ENCODE measurements at regions not wholly inside any gene's neighbourhood (a gene's known extent, or its start where the extent isn't known, plus 50 kb on each side); places are given as distances from the start of the nearest gene placed in this dataset.

DNA sequence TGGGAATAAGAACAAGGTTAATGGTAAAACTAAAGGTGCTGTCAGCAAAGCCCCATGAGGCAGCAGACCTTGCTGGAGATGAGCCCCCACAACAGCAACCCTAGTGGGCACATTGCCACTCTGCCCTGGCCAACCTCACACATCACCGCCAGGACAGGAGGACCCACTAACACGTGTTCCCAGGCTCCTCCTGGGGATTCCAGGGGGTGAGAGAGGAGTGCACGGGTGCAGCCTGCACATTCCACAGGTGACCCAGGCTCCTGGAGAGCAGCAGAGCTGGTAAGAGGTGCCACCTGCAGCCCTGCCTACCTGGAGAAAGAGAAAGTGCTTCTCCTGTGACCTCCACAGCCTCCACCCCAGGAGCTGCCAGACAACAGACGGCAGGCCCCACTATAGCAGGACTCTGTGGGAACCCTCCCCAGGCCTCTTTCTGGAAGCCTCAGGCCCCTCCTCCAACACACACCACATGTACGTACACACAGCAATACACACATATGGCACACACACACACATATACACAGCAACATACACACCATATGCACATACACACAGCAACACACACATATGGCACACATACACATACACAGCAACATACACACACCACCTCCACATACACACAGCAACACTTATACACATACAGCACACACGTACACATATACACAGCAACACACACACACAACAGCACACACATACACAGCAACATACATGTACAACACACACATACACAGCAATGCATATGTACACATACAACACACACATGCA is 187.1 kb downstream of the GLI2 start:
- no peak for DNase-seq

DNA sequence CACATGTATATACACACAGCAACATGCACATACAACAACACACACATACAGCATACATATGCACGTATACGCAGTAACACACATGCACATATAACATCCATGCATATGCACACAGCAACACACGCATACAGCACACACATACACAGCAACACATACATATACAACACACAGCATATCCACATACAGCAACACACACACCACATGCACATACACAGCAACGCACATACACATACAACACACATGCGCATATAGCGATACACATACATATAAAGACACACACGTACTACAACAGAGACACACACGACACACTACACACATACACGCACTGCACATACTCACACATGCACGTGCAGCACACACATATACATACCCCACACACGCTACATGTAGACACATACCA is 187.8 kb downstream of the GLI2 start:
- no peak for DNase-seq

GRCh38 chr2:120924924-120925323 is 189.3 kb downstream of the GLI2 start:
- no peak for DNase-seq

GRCh38 chr2:120926463-120927264 is 191.0 kb downstream of the GLI2 start:
- DNase-seq, result no peak

DNA sequence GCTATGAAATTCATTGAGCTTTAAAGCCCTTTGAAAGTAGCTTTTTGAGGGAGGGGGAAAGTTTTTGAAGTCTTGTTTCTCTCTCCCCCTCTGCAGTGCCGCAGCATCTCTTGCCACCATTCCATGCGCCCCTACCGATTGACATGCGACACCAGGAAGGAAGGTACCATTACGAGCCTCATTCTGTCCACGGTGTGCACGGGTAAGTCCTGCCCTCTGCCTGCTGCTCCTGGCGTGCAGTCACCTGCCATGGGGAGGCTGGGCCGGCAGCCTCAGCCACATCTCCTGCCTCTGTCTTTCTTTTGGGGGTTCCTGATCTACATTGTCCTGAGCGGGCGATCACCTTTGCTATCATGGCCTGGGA is 191.6 kb downstream of the GLI2 start:
- DNase-seq, result no peak

GRCh38 chr2:120929829-120930228 is 194.2 kb downstream of the GLI2 start:
- DNase-seq, result no peak

DNA sequence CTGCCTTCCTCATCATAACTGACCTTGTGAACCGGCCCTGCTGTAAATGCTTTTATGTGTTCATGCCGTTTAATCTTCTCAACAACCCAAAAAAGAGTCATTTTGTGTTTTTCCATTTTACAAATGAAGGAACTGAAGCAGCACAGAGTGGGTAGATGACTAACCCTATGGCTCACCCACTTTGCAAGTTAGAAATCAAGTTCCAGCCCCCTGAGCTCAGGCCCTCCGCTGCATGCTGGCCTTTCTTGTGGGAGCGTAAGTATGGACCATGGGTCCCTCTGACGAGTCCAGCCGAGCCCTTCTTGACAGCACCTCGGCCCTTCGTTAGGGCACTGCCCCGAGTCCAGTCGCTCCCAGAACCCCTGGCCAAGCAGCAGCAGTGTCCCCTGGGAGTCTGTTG is 194.6 kb downstream of the GLI2 start:
- no peak for DNase-seq

DNA sequence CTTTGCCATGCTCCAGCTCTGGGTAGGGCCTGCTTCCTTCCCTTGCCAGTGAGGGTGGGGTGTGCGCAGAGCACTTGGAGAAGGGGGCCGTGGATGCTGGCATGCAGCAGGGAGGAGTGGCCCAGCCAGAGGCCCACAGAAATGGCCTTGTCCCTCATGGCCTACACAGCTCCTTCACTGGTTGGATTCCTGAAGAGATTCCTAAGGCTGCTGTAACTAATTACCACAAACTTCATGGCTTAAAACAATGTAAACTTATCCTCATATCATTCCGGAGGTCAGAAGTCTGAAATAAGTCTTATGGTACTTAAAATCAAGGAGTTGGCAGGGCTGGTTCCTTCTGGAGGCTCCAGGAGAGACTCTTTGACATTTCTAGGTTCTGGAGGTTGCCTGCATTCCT is 195.2 kb downstream of the GLI2 start:
- DNase-seq, result no peak

- DNase-seq, result no peak
Measured at GRCh38 chr2:120932472-120932871, 196.8 kb downstream of the GLI2 start.

GRCh38 chr2:120932881-120933280 is 197.2 kb downstream of the GLI2 start:
- no peak for DNase-seq

- no peak for DNase-seq
Measured at GRCh38 chr2:120933693-120934573, 198.3 kb downstream of the GLI2 start.

GRCh38 chr2:120934574-120935338 is 199.1 kb downstream of the GLI2 start:
- no peak for DNase-seq

GRCh38 chr2:120935339-120936313 is 200.0 kb downstream of the GLI2 start:
- DNase-seq, result no peak

DNA sequence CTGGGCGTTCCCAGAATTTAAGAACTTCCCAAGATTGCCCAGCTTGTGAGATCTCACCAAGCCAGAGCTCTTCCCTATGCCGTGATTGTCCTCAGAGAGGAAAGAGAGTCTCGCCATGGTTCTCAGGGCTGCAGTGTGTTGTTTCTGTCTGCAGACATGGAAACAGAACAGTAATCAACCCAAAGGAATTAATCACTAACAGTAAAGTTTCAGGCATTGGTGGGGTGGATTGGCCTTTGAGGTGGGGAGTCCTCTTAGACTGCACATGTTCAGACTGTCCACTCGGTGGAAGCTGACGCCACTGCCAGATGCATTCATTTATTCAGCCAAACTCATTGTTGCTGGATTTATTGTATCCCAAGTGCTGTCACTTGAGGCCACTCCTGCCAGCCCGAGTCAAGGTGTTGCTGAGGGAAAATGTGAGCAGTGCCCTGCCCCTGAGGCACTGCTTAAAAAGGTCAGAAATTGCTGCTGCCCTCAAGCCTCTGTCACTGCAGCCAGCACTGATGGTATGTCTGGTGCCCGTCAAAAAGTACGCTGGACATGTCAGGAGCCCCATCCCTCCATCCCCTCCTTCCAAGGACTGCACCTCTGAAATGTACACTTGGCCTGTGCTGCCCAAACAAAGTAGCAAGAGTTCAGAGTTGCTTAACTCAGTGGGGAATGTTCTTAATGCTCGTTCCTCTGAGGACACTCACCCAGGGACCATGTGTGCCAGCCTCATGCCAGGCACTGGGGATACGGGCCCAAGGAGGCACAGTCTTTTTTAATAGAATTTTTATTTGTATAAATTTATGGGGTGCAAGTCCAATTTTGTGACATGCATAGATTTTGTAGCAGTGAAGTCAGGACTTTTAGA is 201.0 kb downstream of the GLI2 start:
- DNase-seq, result no peak

DNA sequence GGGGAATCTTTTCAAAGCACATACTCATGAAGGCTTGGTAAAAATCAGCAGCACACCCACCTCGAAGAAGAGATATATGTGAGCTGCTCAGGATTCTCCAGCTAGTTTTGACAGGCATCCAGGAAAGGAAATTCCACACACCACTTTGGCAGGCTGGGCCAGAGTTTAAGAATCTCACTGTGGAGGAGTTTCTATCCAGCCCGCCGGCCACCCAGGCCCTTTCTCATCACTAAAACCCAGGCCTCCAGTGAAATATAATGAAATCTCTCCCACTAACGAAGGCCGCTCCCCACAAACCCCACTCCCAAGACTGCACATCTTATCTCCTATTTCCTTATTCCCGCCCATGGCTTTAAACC is 202.0 kb downstream of the GLI2 start:
- DNase-seq, result no peak

DNA sequence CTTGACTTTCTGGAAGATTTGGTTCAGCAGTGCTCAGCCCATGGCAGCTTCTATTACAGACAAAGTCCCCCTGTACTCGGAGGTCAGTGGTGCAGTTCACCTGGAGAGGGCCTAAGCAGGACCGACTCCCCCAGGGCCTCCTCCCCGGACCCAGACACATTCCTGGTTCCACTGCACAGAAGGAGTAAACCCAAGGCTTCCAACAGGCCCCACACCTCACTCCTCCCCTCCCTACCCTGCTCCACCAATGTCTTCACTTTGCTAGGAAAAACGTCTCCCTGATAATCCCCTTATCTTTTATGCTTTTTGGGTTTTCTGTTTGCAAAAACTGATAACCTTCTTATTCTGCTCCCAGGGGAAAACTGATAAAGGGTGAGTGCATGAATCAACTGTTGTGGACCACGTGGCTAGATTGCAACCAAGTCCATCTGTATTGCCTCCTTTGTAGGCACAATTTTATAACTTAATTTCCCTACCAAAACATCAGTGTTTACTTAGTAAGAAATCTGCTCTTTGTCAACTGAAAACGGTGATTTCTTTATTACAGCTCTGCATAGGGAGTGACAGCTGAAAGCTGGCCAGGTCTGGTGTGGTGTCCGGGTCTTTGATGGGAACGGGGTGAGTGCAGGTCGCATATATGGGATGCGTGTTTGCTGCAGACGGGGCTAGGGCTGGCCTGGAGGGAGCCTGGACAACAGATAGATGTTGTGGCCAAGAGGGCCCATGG is 202.5 kb downstream of the GLI2 start:
- no peak for DNase-seq

- no peak for DNase-seq
Measured at GRCh38 chr2:120939595-120940318, 204.1 kb downstream of the GLI2 start.

DNA sequence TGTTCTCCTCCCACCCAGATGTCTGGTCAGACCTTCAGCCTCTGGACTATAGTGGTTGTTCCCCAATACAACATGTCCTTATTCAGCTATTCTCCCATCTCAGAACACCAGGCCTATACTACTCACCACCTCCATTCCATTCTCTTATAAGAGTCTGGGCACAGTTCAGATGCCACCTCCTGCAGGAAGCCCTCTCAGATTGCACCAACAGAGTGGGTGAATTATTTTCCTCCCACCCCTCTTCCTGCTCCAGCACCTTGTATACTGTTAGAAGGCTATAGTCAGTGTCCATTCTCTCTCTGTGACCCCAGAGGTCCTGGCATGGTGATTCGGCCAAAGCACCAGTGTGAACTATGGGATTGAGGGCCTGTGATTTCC is 204.6 kb downstream of the GLI2 start:
- no peak for DNase-seq

DNA sequence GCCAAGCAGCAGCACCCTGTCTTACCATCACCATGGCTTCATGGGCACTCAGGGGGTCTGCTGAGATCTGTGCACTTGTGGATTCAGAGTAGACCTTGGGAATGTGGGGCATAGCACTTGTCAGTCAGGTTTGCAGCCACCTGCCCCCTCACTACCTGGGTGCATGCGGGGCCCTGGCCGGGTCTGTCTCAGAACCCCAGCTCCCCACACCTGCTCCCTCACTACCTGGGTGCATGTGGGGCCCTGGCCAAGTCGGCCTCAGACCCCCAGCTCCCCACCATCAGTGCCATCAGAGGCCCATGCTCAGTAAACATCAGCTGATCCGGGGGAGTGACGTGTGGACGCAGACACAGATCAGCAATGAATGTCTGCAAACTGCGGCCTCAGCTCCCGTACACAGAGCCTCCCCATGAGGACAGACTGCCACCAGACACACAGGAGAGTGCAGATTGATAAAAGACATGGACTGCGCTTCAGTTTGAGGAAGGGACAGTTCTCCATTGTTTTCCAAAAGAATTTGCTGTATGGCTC is 205.1 kb downstream of the GLI2 start:
- no peak for DNase-seq
